MM.1S (cell line): ENCODE measurements at regions not wholly inside any gene's neighbourhood (a gene's known extent, or its start where the extent isn't known, plus 50 kb on each side); places are given as distances from the start of the nearest gene placed in this dataset.

Experiments used
- DNase-seq: peaks from one replicate; pipeline ENCODE4 v3.0.0-alpha.2; 2015
- H2AFZ ChIP-seq: fragments of 300-600 bp; sonication (generic); 2 replicates; pipeline ENCODE4 v1.6.0; 2016; ENCODE audit warnings: antibody characterized with exemption, low read length
- H3F3A ChIP-seq: fragments of 300-600 bp; sonication (generic); 2 replicates; pipeline ENCODE4 v1.6.1; 2016; ENCODE audit warnings: mild to moderate bottlenecking, antibody characterized with exemption, low read length, moderate library complexity, mixed read lengths; ENCODE audit not compliant: insufficient read depth
- H3K27ac ChIP-seq: fragments of 300-600 bp; sonication (generic); 2 replicates; pipeline ENCODE4 v1.5.1; 2016; ENCODE audit warnings: mild to moderate bottlenecking, low read length
- H3K27me3 ChIP-seq: fragments of 300-600 bp; sonication (generic); replicated peaks from 2 replicates; pipeline ENCODE4 v1.6.0; 2016; ENCODE audit warnings: low read length; ENCODE audit not compliant: insufficient read depth
- H3K36me3 ChIP-seq: fragments of 300-600 bp; sonication (generic); replicated peaks from 2 replicates; pipeline ENCODE4 v1.6.1; 2016; ENCODE audit warnings: mild to moderate bottlenecking, low read length, mixed read lengths; ENCODE audit not compliant: insufficient read depth
- H3K4me1 ChIP-seq: fragments of 300-600 bp; sonication (generic); 2 replicates; pipeline ENCODE4 v1.6.1; 2016; ENCODE audit warnings: low read length, mixed read lengths
- H3K4me2 ChIP-seq: fragments of 300-600 bp; sonication (generic); 2 replicates; pipeline ENCODE4 v1.6.0; 2016; ENCODE audit warnings: low read depth, low read length
- H3K4me3 ChIP-seq: fragments of 300-600 bp; sonication (generic); 2 replicates; pipeline ENCODE4 v1.5.1; 2016; ENCODE audit warnings: low read length, mixed read lengths
- H3K79me2 ChIP-seq: fragments of 300-600 bp; sonication (generic); 2 replicates; pipeline ENCODE4 v1.6.1; 2016; ENCODE audit warnings: mixed run types, low read length, mixed read lengths
- H3K9ac ChIP-seq: fragments of 300-600 bp; sonication (generic); 2 replicates; pipeline ENCODE4 v1.6.1; 2016; ENCODE audit warnings: low read length, mixed read lengths
- H3K9me2 ChIP-seq: fragments of 300-600 bp; sonication (generic); replicated peaks from 2 replicates; pipeline ENCODE4 v1.6.1; 2016; ENCODE audit warnings: mild to moderate bottlenecking, low read length, mixed read lengths; ENCODE audit not compliant: insufficient read depth
- H3K9me3 ChIP-seq: fragments of 300-600 bp; sonication (generic); replicated peaks from 2 replicates; pipeline ENCODE4 v1.6.1; 2016; ENCODE audit warnings: mild to moderate bottlenecking, low read length, mixed read lengths; ENCODE audit not compliant: insufficient read depth
- H4K20me1 ChIP-seq: fragments of 300-600 bp; sonication (generic); 2 replicates; pipeline ENCODE4 v1.6.1; 2016; ENCODE audit warnings: mild to moderate bottlenecking, low read length, moderate library complexity, mixed read lengths; ENCODE audit not compliant: insufficient read depth
- EZH2 ChIP-seq: fragments of 300-600 bp; sonication (generic); optimal IDR thresholded peaks from 2 replicates; pipeline ENCODE3; 2017; ENCODE audit warnings: low read depth, mild to moderate bottlenecking, antibody characterized with exemption, low read length, mixed read lengths
- EZH2phosphoT487 ChIP-seq: fragments of 300-600 bp; sonication (generic); IDR thresholded peaks from 2 replicates; pipeline ENCODE4 v1.6.1; 2018; ENCODE audit warnings: antibody characterized with exemption, low read length
- TF ChIP-seq, protein P1 (sequence below): fragments of 300-600 bp; sonication (generic); IDR thresholded peaks from 2 replicates; pipeline ENCODE4 v1.5.1; 2016; ENCODE audit warnings: antibody characterized with exemption, low read length, mixed read lengths

DNA sequence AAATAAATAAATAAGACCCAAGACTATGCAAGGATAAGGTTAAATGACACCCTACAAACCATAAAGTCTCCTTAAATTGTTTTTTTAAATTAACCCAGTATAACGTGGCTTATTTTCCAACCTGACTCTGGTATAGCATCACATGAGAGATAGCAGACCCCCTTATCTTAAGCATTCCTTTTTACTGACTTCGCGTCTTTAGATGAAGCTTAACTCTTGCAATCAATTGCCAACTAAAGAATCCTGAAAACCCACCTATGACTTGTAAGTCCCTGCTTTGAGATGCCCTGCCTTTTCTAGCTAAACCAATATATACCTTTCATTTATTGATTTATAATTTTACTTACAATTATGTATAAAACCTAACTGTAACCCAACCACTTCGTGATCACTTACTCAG is 57.1 kb upstream of the RAB12 start:
- H3K4me3 ChIP-seq: no peak overlapping the region
- TF ChIP-seq EZH2phosphoT487 (no peak), EZH2 (no peak)
- TF ChIP-seq, protein P1, sequence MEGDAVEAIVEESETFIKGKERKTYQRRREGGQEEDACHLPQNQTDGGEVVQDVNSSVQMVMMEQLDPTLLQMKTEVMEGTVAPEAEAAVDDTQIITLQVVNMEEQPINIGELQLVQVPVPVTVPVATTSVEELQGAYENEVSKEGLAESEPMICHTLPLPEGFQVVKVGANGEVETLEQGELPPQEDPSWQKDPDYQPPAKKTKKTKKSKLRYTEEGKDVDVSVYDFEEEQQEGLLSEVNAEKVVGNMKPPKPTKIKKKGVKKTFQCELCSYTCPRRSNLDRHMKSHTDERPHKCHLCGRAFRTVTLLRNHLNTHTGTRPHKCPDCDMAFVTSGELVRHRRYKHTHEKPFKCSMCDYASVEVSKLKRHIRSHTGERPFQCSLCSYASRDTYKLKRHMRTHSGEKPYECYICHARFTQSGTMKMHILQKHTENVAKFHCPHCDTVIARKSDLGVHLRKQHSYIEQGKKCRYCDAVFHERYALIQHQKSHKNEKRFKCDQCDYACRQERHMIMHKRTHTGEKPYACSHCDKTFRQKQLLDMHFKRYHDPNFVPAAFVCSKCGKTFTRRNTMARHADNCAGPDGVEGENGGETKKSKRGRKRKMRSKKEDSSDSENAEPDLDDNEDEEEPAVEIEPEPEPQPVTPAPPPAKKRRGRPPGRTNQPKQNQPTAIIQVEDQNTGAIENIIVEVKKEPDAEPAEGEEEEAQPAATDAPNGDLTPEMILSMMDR: no peak
- H3K27ac ChIP-seq: no peak overlapping the region
- DNase-seq: no peak
- no peak overlapping the region for H2AFZ ChIP-seq
- no peaks in the 10 kb centered on the region for H3K27me3 ChIP-seq
- no peak overlapping the region for H3K9ac ChIP-seq
- H3K79me2 ChIP-seq: no peaks in the 10 kb centered on the region
- no peaks in the 10 kb centered on the region for H3K9me3 ChIP-seq
- no peaks in the 10 kb centered on the region for H3K9me2 ChIP-seq
- no peaks in the 10 kb centered on the region for H4K20me1 ChIP-seq
- H3F3A ChIP-seq: no peaks in the 10 kb centered on the region
- H3K36me3 ChIP-seq: no peaks in the 10 kb centered on the region
- H3K4me1 ChIP-seq: no peaks in the 10 kb centered on the region
- H3K4me2 ChIP-seq: no peak overlapping the region

DNA sequence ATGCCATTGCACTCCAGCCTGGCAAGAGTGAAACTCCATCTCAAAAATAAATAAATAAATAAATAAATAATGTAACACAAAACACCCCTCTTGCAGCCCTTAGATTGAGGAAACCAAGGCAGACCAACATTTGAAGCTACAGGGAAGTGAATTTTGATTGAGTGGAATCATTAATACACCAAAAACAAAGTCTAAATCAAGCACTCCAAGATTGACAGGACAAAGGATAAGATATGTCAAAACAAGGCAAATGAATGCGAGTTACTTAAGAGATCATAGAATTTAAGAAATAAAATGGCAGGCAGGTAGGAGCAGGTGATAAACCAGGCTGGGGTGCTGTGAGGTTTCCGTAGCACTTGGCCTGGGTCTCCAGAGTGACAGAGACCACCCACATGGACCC is 54.9 kb upstream of the RAB12 start:
- Histone ChIP-seq H3K79me2 (no peaks in the 10 kb centered on the region), H3K9ac (no peak overlapping the region), H3K4me2 (no peak overlapping the region), H3K9me2 (no peaks in the 10 kb centered on the region), H4K20me1 (no peaks in the 10 kb centered on the region), H3K9me3 (no peaks in the 10 kb centered on the region), H3K27me3 (no peaks in the 10 kb centered on the region), H3K27ac (no peak overlapping the region), H2AFZ (no peak overlapping the region), H3K4me1 (no peaks in the 10 kb centered on the region), H3K4me3 (no peak overlapping the region), H3K36me3 (no peaks in the 10 kb centered on the region), H3F3A (no peaks in the 10 kb centered on the region)
- DNase-seq: no peak
- TF ChIP-seq EZH2phosphoT487 (no peak), EZH2 (no peak)
- TF ChIP-seq, protein P1: no peak

DNA sequence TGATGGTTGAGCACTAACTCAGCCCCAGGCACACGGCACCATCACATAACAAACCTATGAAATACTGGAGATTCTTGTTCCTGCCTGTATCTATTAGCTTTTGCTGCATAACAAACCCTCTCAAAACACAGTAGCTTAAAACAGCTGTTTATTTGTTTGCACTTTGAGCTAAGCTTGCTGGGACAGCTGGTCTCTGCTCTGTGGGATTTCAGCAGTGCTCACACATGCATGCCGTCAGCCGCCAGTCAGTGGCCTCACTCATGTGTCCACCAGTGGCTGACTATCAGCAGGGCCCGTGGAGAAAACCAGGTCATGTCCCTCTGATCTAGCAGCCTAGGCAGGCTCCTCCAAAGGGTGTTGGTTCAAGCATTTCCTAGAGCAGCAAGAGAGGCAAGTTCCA is 52.8 kb upstream of the RAB12 start:
- Histone ChIP-seq H4K20me1 (no peaks in the 10 kb centered on the region), H3K27ac (no peak overlapping the region), H2AFZ (no peak overlapping the region)

More for the DNA sequence above, 52.8 kb upstream of the RAB12 start:
- Histone ChIP-seq H3K9me2 (no peaks in the 10 kb centered on the region), H3F3A (no peaks in the 10 kb centered on the region), H3K4me1 (no peaks in the 10 kb centered on the region), H3K9ac (no peak overlapping the region), H3K27me3 (no peaks in the 10 kb centered on the region), H3K4me3 (no peak overlapping the region), H3K9me3 (no peaks in the 10 kb centered on the region), H3K79me2 (no peaks in the 10 kb centered on the region), H3K36me3 (no peaks in the 10 kb centered on the region), H3K4me2 (no peak overlapping the region)
- TF ChIP-seq EZH2phosphoT487 (no peak), EZH2 (no peak)
- TF ChIP-seq, protein P1: no peak
- DNase-seq: no peak
